Stimulated activated CD4-positive, alpha-beta T cell treated with anti-CD3 and anti-CD28 coated beads, TNF-alpha, amount 100 ng/mL, for 48 hours (primary cell): ENCODE measurements at regions not wholly inside any gene's neighbourhood (a gene's known extent, or its start where the extent isn't known, plus 50 kb on each side); places are given as distances from the start of the nearest gene placed in this dataset.

Experiments
- DNase-seq, 3 donors: peaks; one replicate each; pipeline ENCODE4 v3.0.0-alpha.2; 2020; ENCODE audit warnings: low read depth in 3 of 3

- no peak for DNase-seq
These were observed 95.7 kb upstream of the ALDH1A3 start for GRCh38 chr15:100783760-100784492.

GRCh38 chr15:100784493-100785180 lies 95.0 kb upstream of the ALDH1A3 start:
- DNase-seq: no peak

- DNase-seq: no peak
These were observed 94.2 kb upstream of the ALDH1A3 start for GRCh38 chr15:100785181-100786138.

- no peak for DNase-seq
These were observed 93.5 kb upstream of the ALDH1A3 start for GRCh38 chr15:100786139-100786531.

- DNase-seq: no peak
These were observed 92.6 kb upstream of the ALDH1A3 start for GRCh38 chr15:100786901-100787566.

- DNase-seq: no peak
These were observed 91.8 kb upstream of the ALDH1A3 start for GRCh38 chr15:100787567-100788417.

- DNase-seq: no peak
These were observed 91.1 kb upstream of the ALDH1A3 start for GRCh38 chr15:100788418-100789105.

GRCh38 chr15:100790786-100791265 lies 88.8 kb upstream of the ALDH1A3 start:
- no peak for DNase-seq

- DNase-seq: no peak
These were observed 85.6 kb upstream of the ALDH1A3 start for GRCh38 chr15:100794008-100794407.

GRCh38 chr15:100801256-100801900 lies 78.3 kb upstream of the ALDH1A3 start:
- DNase-seq: no peak

- DNase-seq: no peak
These were observed 77.0 kb upstream of the ALDH1A3 start for GRCh38 chr15:100802421-100803170.

- DNase-seq: no peak
These were observed 76.5 kb upstream of the ALDH1A3 start for GRCh38 chr15:100803171-100803440.

GRCh38 chr15:100806157-100806556 lies 73.5 kb upstream of the ALDH1A3 start:
- no peak for DNase-seq

GRCh38 chr15:100807028-100807427 lies 72.6 kb upstream of the ALDH1A3 start:
- DNase-seq: no peak

- DNase-seq: no peak
These were observed 70.9 kb upstream of the ALDH1A3 start for GRCh38 chr15:100808691-100809090.

GRCh38 chr15:100809151-100809550 lies 70.5 kb upstream of the ALDH1A3 start:
- no peak for DNase-seq

GRCh38 chr15:100809587-100809986 lies 70.0 kb upstream of the ALDH1A3 start:
- DNase-seq: no peak

GRCh38 chr15:100810229-100810628 lies 69.4 kb upstream of the ALDH1A3 start:
- DNase-seq: no peak

GRCh38 chr15:100810831-100811230 lies 68.8 kb upstream of the ALDH1A3 start:
- DNase-seq: no peak
